ENCODE measurements at regions not wholly inside any gene's neighbourhood (a gene's known extent, or its start where the extent isn't known, plus 50 kb on each side); places are given as distances from the start of the nearest gene placed in this dataset.
A peak's percentile ranks its signal among the peaks of the same experiment; 100 is the strongest.

DNA sequence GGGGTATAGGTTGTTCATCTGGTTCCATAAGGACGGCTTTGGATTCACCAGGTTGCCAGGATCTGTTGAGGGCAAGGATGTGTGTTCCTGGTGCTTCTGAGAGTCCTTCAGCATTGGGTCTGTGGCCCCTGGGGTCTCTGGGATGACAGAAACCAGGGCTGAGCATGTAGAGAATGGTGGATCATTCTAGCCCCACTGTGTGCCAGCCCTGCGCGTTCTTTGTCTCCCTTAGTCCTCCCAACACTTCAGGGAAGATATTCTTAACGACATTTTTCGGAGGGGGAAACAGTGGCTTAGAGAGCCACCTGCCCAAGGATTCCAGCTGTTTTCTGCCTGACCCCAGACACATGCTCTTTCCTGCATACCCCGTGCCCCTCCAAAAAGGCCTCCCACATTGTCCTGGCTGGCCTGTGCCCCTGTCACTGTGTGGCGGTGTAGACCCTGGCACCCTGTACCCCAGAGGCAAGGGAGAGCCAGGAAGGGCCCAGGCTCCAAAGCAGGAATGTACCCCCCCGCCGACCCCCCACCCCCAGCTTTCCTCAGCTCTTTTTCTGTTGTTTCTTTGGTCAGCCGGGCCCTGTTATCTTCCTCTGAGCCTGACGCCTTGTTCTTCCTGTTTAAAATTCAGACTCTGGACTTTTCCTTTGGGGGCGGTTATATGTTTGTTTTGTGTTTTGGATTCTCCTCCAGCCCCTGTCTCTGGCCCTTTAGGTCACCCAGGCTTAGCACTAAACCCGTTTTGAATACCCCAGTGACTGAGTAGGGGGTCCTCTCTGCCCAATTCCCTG is 57.8 kb upstream of the SMAD6 start:
- H3K4me3 ChIP-seq (ENCODE audit: low read depth, low read length): no peak overlapping the region
- in situ Hi-C loops (cut with HindIII; ENCODE audit: low sequenced_read_pairs): no loop called here
- no peak for DNase-seq (ENCODE audit: low read depth, low spot score)
- TF ChIP-seq, protein P1, sequence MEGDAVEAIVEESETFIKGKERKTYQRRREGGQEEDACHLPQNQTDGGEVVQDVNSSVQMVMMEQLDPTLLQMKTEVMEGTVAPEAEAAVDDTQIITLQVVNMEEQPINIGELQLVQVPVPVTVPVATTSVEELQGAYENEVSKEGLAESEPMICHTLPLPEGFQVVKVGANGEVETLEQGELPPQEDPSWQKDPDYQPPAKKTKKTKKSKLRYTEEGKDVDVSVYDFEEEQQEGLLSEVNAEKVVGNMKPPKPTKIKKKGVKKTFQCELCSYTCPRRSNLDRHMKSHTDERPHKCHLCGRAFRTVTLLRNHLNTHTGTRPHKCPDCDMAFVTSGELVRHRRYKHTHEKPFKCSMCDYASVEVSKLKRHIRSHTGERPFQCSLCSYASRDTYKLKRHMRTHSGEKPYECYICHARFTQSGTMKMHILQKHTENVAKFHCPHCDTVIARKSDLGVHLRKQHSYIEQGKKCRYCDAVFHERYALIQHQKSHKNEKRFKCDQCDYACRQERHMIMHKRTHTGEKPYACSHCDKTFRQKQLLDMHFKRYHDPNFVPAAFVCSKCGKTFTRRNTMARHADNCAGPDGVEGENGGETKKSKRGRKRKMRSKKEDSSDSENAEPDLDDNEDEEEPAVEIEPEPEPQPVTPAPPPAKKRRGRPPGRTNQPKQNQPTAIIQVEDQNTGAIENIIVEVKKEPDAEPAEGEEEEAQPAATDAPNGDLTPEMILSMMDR (IDR thresholded peaks at IDR 0.05; ENCODE audit: low read depth, low read length): no peak

- TF ChIP-seq, protein P1 (IDR thresholded peaks at IDR 0.05; ENCODE audit: low read depth, low read length): no peak
- H3K4me3 ChIP-seq (ENCODE audit: low read depth, low read length): no peak overlapping the region
- in situ Hi-C loops (cut with HindIII; ENCODE audit: low sequenced_read_pairs): no loop called here
- DNase-seq (ENCODE audit: low read depth, low spot score): peak; percentile 18
Measured at GRCh38 chr15:66644869-66645268, 57.2 kb upstream of the SMAD6 start.

GRCh38 chr15:66646308-66646707 is 55.7 kb upstream of the SMAD6 start:
- in situ Hi-C loops (cut with HindIII; ENCODE audit: low sequenced_read_pairs): no loop called here
- no peak for DNase-seq (ENCODE audit: low read depth, low spot score)
- TF ChIP-seq, protein P1 (IDR thresholded peaks at IDR 0.05; ENCODE audit: low read depth, low read length): no peak
- H3K4me3 ChIP-seq (ENCODE audit: low read depth, low read length): no peak overlapping the region

GRCh38 chr15:66646799-66647198 is 55.2 kb upstream of the SMAD6 start:
- TF ChIP-seq, protein P1 (IDR thresholded peaks at IDR 0.05; ENCODE audit: low read depth, low read length): no peak
- H3K4me3 ChIP-seq (ENCODE audit: low read depth, low read length): no peak overlapping the region
- no peak for DNase-seq (ENCODE audit: low read depth, low spot score)
- in situ Hi-C loops (cut with HindIII; ENCODE audit: low sequenced_read_pairs): no loop called here

DNA sequence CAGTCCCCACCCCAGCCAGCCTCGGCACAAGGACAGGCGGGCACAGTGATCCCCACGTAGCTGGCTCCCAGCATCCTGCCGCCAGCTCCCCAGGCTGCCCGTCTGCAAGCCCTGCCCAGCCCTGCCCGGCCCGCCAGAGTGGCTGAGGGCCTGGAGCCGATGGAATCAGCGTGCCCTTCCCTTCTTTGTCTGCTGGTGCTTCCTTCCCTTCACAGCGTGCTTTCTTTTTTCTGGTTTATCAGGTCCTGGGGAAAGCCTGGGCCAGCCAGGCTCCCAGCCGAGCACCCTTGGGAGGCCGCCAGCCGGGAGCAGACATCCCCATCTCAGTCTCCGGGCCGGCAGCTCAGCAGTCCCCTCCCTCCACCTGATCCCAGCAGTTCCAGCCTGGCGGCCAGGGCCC is 54.7 kb upstream of the SMAD6 start:
- no peak overlapping the region for H3K4me3 ChIP-seq (ENCODE audit: low read depth, low read length)
- TF ChIP-seq, protein P1 (IDR thresholded peaks at IDR 0.05; ENCODE audit: low read depth, low read length): no peak

GRCh38 chr15:66648588-66648987 is 53.4 kb upstream of the SMAD6 start:
- DNase-seq (ENCODE audit: low read depth, low spot score): no peak
- in situ Hi-C loops (cut with HindIII; ENCODE audit: low sequenced_read_pairs): no loop called here
- no peak overlapping the region for H3K4me3 ChIP-seq (ENCODE audit: low read depth, low read length)
- TF ChIP-seq, protein P1 (IDR thresholded peaks at IDR 0.05; ENCODE audit: low read depth, low read length): no peak

More for the DNA sequence above, 54.7 kb upstream of the SMAD6 start:
- in situ Hi-C loops (cut with HindIII; ENCODE audit: low sequenced_read_pairs): no loop called here
- no peak for DNase-seq (ENCODE audit: low read depth, low spot score)
